Astrocyte (in vitro differentiated cells and primary cell): ENCODE measurements at regions not wholly inside any gene's neighbourhood (a gene's known extent, or its start where the extent isn't known, plus 50 kb on each side); places are given as distances from the start of the nearest gene placed in this dataset.

Source experiments
- EZH2 ChIP-seq: IDR thresholded peaks from 2 replicates; pipeline ENCODE4 v1.6.1; 2012; ENCODE audit warnings: mild to moderate bottlenecking, low read length, inconsistent platforms; ENCODE audit not compliant: insufficient read depth
- TF ChIP-seq, protein P1 (sequence below): IDR thresholded peaks from 2 replicates; pipeline ENCODE4 v1.5.1; 2011; ENCODE audit warnings: low read depth, mild to moderate bottlenecking, inconsistent platforms, low read length, moderate library complexity; ENCODE audit not compliant: insufficient read depth

DNA sequence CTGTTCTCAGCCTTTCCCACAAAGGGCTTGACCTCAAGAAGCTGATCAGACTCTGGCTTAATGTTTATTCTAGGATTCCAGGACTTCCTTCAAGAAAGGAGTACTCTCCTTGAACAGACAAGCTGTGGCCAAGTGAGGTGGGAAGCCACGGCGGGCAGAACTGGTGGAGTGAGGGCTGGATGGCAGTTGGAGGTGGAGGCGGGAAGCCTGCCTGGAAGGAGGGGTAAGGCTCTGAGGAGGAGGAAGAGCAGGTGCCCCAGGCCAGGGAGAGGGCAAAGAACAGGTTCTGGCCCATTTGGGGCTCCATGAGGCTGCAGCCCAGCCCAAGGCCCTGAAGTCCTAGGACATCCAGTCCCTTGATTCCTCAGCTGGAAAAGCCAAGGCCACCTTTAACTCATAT is 143.9 kb downstream of the CYP26B1 start:
- TF ChIP-seq, protein P1, sequence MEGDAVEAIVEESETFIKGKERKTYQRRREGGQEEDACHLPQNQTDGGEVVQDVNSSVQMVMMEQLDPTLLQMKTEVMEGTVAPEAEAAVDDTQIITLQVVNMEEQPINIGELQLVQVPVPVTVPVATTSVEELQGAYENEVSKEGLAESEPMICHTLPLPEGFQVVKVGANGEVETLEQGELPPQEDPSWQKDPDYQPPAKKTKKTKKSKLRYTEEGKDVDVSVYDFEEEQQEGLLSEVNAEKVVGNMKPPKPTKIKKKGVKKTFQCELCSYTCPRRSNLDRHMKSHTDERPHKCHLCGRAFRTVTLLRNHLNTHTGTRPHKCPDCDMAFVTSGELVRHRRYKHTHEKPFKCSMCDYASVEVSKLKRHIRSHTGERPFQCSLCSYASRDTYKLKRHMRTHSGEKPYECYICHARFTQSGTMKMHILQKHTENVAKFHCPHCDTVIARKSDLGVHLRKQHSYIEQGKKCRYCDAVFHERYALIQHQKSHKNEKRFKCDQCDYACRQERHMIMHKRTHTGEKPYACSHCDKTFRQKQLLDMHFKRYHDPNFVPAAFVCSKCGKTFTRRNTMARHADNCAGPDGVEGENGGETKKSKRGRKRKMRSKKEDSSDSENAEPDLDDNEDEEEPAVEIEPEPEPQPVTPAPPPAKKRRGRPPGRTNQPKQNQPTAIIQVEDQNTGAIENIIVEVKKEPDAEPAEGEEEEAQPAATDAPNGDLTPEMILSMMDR: no peak
- no peak for TF ChIP-seq EZH2
